Activated T-cell treated with anti-CD3 and anti-CD28 coated beads, Interleukin-2, amount 50 U/mL, for 4 hours (primary cell): ENCODE measurements at regions not wholly inside any gene's neighbourhood (a gene's known extent, or its start where the extent isn't known, plus 50 kb on each side); places are given as distances from the start of the nearest gene placed in this dataset.

ENCODE experiments used
- ATAC-seq, 2 donors: fragments of 200-7000 bp; cut with Tn5 transposase; one replicate each; pipeline ENCODE4 v1.10.0; 2021
- DNase-seq: peaks from one replicate; pipeline ENCODE4 v3.0.0-alpha.2; 2020
- H3K27me3 Mint-ChIP-seq: one replicate; pipeline ENCODE4 v1.8.0; 2021; ENCODE audit warnings: low read depth, mixed read lengths
- H3K36me3 Mint-ChIP-seq: one replicate; pipeline ENCODE4 v1.8.0; 2022; ENCODE audit warnings: mixed read lengths; ENCODE audit not compliant: insufficient read depth
- H3K4me1 Mint-ChIP-seq: one replicate; pipeline ENCODE4 v1.8.0; 2021; ENCODE audit warnings: low read depth, mixed read lengths
- H3K4me3 Mint-ChIP-seq: one replicate; pipeline ENCODE4 v1.8.0; 2021; ENCODE audit warnings: mild to moderate bottlenecking, moderate library complexity, mixed read lengths
- H3K9me3 Mint-ChIP-seq: one replicate; pipeline ENCODE4 v1.8.0; 2021; ENCODE audit warnings: mixed read lengths

DNA sequence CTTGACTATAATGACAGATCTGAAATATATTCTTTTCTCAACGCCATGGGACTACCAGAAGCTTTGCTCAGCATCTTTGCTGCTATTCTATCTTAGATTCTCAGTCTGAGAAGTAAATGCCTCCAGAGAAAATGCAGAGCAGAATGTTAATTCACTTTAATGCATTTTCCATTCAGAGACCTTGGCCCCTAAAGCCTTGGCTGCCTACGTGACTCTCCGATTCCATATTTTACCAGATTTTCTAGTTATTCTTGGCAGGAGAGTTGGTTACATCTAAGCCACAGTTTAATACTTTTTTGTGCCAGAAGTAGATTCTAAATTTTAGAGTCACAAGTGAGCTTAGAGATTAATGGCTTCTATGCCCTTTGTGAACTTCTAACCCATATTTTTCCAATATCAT lies 837.1 kb upstream of the POU3F3 start:
- no peaks in the 10 kb centered on the region for H3K36me3 Mint-ChIP-seq
- no peak overlapping the region for H3K4me3 Mint-ChIP-seq
- H3K4me1 Mint-ChIP-seq: no peaks in the 10 kb centered on the region
- ATAC-seq (no peak), DNase-seq (no peak)
- no peaks in the 10 kb centered on the region for H3K27me3 Mint-ChIP-seq
- H3K9me3 Mint-ChIP-seq: peaks cover 24% of the 10 kb centered on the region

DNA sequence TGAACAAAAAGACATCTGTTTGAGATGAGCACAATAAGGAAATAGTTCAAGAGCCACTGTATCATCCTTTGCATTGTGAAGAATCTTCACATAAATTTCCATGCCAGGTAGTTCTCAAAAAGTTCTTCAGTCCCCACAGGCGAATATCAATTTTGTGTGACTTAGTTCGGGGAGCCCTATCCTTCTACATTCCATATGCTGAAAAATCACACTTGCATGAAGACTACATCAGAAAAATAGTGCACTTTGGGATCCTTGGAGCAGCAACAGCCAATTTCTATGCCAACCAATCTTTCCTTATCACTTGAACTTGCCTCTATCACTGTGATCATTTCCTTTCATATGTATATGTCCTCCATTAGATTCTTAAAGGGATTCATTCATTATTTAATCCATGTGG lies 830.6 kb upstream of the POU3F3 start:
- H3K4me1 Mint-ChIP-seq: no peaks in the 10 kb centered on the region
- DNase-seq: no peak
- peaks cover 13% of the 10 kb centered on the region for H3K9me3 Mint-ChIP-seq
- ATAC-seq: no peak
- no peak overlapping the region for H3K4me3 Mint-ChIP-seq
- H3K36me3 Mint-ChIP-seq: no peaks in the 10 kb centered on the region
- no peaks in the 10 kb centered on the region for H3K27me3 Mint-ChIP-seq

DNA sequence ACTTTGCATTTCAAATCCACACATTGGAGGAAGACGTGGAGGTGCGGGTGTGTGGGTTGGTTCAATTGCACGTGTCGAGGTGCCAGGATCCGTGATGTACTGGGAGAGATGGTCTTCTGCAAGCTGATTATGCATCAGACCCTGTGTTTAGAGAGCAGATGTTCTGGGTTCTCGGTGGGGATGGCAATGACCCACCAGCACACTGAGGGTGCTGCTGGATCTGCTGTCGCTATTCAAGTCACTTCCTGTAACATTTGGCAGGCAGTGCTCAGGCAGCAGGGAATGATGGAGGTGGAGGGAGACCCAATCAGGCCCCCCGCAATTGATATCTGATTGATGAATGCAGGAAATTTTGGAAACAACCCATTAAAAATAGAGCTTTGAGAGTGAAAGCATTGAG lies 830.1 kb upstream of the POU3F3 start:
- Mint-ChIP-seq H3K4me3 (no peak overlapping the region), H3K9me3 (peaks cover 13% of the 10 kb centered on the region), H3K27me3 (no peaks in the 10 kb centered on the region), H3K4me1 (no peaks in the 10 kb centered on the region), H3K36me3 (no peaks in the 10 kb centered on the region)
- ATAC-seq: no peak
- no peak for DNase-seq

DNA sequence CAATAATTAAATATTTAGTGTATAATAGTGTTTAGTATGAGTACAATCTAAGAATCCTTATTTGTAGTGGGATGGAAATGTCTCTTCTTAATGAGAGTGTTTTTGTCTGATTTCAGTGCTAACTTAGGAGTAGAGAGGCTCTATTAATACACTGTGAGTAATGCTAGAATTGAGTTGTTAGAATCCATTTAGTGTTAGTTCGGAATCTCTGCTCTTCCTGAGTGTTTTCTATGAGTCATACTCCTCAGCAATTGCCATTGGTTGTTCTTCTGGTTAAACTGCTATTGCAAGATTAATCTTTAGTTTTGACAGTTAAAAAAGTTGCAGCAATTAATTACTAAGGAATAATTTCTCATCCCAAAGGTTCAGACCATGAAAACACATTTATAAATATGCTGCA lies 828.6 kb upstream of the POU3F3 start:
- Mint-ChIP-seq H3K9me3 (peaks cover 9% of the 10 kb centered on the region), H3K4me1 (no peaks in the 10 kb centered on the region), H3K4me3 (no peak overlapping the region), H3K27me3 (no peaks in the 10 kb centered on the region), H3K36me3 (no peaks in the 10 kb centered on the region)
- ATAC-seq: no peak
- DNase-seq: no peak

DNA sequence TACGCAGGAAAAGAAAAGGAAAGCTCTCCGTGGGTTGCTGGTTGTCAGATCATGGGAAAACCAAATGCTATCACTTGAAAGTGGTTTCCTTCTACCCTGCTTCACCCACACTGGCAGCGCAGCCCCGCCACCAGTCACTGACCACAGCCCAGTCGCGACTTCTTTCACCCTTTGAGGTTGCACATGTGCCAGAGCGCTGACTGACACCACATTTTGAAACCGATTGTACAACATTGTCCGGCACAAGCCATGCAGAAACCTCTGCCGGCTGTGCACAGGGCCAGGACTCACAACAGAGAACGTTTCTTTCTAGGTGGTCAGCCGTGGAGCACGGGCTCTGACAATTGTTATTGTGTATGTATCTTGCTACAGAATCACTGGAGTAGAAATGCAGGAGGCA lies 827.2 kb upstream of the POU3F3 start:
- H3K4me3 Mint-ChIP-seq: no peak overlapping the region
- H3K9me3 Mint-ChIP-seq: peaks cover 9% of the 10 kb centered on the region
- H3K27me3 Mint-ChIP-seq: no peaks in the 10 kb centered on the region
- DNase-seq (no peak), ATAC-seq (no peak)
- no peaks in the 10 kb centered on the region for H3K4me1 Mint-ChIP-seq
- no peaks in the 10 kb centered on the region for H3K36me3 Mint-ChIP-seq

DNA sequence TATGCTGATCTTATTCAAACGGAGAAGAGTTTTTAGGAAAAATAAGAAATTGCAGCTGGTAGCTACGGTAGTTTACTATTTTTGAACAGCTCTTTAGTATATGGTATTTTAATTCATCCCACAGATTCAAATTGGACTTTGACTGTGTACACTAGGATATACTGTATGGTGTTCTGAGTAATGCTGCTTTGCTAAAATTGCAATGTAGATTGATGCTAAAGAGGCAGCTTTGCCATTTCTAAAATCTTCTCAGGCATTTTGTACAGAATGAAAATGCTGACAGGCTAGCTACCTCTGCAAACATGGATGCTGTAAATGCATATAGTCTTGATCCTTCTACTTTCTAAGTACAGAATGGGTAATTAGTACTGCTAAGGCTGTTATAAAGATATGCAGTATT lies 826.6 kb upstream of the POU3F3 start:
- Mint-ChIP-seq H3K9me3 (peaks cover 8% of the 10 kb centered on the region), H3K36me3 (no peaks in the 10 kb centered on the region), H3K27me3 (no peaks in the 10 kb centered on the region), H3K4me1 (no peaks in the 10 kb centered on the region), H3K4me3 (no peak overlapping the region)
- ATAC-seq (no peak), DNase-seq (no peak)

DNA sequence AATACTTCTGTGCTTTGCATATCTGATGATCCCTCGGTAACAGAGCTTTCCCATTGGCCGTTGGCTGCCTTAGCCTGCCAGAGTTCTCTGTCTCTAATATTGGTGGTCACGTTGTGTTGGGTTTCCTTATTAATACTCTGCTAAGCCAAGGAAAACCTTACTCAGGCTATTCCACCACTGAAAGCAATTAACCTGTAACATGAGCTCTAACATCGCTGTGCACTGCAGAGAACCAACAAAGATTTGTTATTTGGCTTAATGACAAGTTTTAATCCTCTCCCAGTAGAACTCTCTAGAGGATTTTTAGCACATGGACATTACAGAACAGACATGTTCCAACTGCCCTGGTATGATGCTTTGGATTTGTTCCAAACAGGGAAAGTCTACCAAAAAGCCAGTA lies 825.9 kb upstream of the POU3F3 start:
- DNase-seq: no peak
- Mint-ChIP-seq H3K27me3 (no peaks in the 10 kb centered on the region), H3K4me1 (no peaks in the 10 kb centered on the region), H3K36me3 (no peaks in the 10 kb centered on the region), H3K4me3 (no peak overlapping the region), H3K9me3 (peaks cover 6% of the 10 kb centered on the region)
- no peak for ATAC-seq

DNA sequence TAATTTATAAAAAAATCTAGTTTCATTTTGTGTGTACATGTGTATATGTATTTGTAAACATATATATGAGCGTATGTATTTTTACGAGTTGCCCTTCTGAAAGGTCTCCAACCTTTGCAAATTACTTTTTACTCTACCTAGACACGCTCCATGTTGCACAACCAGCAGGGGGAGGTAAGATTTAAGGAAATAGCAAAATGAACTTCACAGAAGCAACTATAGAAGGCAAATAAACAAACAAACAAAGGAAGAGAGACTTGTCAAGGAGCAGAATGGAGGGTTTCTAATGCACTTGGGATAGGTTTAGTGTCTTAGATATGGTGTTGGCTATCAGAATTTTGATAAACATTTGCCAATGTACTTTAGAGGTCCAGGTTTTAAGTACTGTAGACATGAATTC lies 820.5 kb upstream of the POU3F3 start:
- ATAC-seq: no peak
- Mint-ChIP-seq H3K9me3 (peaks cover 15% of the 10 kb centered on the region), H3K36me3 (no peaks in the 10 kb centered on the region), H3K4me1 (no peaks in the 10 kb centered on the region), H3K27me3 (no peaks in the 10 kb centered on the region), H3K4me3 (no peak overlapping the region)
- DNase-seq: no peak

DNA sequence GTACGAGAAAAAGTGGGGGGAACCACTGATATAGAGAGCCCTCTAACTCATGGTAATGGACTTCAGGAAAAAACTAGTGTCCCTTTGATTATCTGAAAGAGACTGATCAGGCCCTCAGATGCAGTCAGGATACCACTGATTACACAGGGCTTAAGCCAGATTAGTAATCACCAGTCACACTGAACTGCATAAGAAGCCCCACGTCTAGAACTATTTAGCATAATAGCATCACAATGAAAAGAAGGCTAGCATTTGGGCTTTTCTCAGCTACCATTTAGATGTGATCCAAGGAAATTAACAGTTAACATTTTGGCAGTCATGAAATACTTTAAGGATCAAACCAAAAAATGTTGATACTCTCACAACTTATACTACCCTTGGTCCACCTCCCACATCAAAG lies 813.1 kb upstream of the POU3F3 start:
- no peak for DNase-seq
- H3K9me3 Mint-ChIP-seq: no peaks in the 10 kb centered on the region
- no peak overlapping the region for H3K4me3 Mint-ChIP-seq
- no peaks in the 10 kb centered on the region for H3K36me3 Mint-ChIP-seq
- ATAC-seq: no peak
- no peaks in the 10 kb centered on the region for H3K4me1 Mint-ChIP-seq
- H3K27me3 Mint-ChIP-seq: no peaks in the 10 kb centered on the region

DNA sequence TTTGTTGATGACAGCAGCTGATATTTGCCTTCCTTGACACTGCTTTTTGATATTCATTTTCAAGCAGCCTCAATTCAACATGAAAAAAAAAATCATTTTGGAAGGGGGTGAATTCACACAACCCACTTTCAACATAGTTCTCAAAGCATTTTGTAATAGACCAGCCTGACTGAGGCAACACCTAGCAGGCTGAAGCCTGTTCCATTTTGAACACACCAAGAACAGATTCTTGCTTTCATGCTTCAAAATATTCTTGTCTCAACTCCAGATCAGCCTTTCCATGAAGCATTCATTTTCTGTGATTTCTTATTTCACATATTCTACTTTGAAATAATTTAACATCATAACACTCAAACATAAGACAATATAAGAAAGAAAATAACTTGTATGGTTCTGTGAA lies 812.6 kb upstream of the POU3F3 start:
- H3K9me3 Mint-ChIP-seq: no peaks in the 10 kb centered on the region
- no peak for DNase-seq
- no peaks in the 10 kb centered on the region for H3K36me3 Mint-ChIP-seq

DNA sequence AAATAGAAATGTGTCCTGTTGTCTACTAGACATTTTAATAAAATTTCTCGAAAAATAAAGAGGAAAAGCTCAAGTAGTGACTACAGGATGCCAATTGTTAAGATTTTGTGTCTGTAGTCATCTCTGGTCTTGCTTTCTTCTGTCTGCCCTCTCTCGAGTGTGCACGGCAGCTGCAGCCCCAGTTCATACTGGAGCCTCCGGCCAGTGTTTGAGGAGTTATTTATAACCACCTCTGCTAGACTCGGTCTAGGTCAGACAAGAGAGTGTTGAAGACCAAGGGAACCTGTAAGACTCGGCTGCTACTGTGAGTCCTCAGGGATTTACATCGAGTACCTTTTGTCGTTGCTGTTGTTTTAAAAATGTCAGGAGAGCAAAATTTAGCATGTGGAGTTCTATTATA lies 810.1 kb upstream of the POU3F3 start:
- ATAC-seq: no peak
- DNase-seq: no peak
- no peaks in the 10 kb centered on the region for H3K27me3 Mint-ChIP-seq
- peaks cover 4% of the 10 kb centered on the region for H3K9me3 Mint-ChIP-seq
- no peak overlapping the region for H3K4me3 Mint-ChIP-seq
- H3K4me1 Mint-ChIP-seq: no peaks in the 10 kb centered on the region
- H3K36me3 Mint-ChIP-seq: no peaks in the 10 kb centered on the region

More for the DNA sequence above, 812.6 kb upstream of the POU3F3 start:
- ATAC-seq: no peak
- no peaks in the 10 kb centered on the region for H3K4me1 Mint-ChIP-seq
- H3K4me3 Mint-ChIP-seq: no peak overlapping the region
- H3K27me3 Mint-ChIP-seq: no peaks in the 10 kb centered on the region

DNA sequence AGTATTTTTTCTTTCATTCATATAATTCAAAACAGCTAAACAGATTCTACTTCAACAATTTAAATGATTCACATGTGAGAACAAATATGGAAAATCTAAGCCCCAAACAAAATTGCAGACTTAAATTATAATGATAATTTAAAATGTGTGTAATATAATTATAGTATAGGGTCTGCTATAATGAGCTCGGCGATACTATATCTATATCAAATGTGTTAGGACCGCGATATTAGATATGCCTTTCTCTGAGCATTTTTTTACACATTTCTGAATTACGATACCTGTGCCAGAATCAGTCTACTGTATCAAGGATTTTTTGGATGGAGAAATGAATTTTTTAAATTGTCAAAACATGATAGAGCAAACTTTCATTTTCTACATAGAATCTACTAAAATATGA lies 808.8 kb upstream of the POU3F3 start:
- DNase-seq: no peak
- no peaks in the 10 kb centered on the region for H3K4me1 Mint-ChIP-seq
- H3K9me3 Mint-ChIP-seq: peaks cover 15% of the 10 kb centered on the region
- H3K4me3 Mint-ChIP-seq: no peak overlapping the region
- ATAC-seq: no peak
- no peaks in the 10 kb centered on the region for H3K36me3 Mint-ChIP-seq
- no peaks in the 10 kb centered on the region for H3K27me3 Mint-ChIP-seq

DNA sequence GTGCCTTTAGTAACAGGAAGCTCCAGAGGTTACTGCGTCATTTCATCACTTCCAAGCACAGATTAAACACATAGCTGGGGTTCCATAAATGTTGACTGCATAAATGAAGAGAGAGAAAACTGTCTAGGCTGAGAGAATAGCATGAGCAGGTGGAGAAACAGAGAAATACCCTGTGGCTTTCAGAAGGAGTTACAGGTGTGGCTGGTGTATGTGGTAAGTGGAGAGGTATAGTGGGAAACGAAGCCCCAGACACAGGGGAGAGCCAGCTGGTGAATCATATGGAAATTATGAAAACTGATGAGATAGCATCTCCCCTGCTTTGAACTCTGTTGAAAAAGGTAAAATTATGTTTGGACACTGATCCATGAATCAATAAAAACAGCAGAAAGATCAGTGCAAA lies 807.4 kb upstream of the POU3F3 start:
- Mint-ChIP-seq H3K4me3 (no peak overlapping the region), H3K27me3 (no peaks in the 10 kb centered on the region), H3K36me3 (no peaks in the 10 kb centered on the region), H3K9me3 (peaks cover 17% of the 10 kb centered on the region), H3K4me1 (no peaks in the 10 kb centered on the region)
- DNase-seq: no peak
- ATAC-seq: no peak

DNA sequence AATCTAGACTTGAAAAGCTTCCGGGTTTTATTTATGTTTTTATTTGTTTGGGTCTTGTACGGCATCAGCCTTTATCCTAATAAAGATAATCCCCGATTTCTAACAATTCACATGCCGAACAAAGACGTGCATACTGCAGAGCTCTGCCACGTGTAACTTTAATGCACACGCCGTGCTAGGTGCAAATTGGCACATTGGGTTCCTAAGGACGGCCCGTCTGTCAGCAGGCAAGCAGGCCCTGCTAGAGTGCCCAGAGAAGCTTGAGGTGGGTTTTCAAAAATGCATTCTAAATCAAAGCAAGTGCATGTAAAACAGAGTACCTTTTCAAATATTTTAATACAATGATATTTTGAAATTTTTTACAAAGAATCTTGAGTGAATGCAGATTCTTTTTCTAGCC lies 806.4 kb upstream of the POU3F3 start:
- Mint-ChIP-seq H3K27me3 (no peaks in the 10 kb centered on the region), H3K4me1 (no peaks in the 10 kb centered on the region), H3K4me3 (no peak overlapping the region), H3K36me3 (no peaks in the 10 kb centered on the region), H3K9me3 (peaks cover 17% of the 10 kb centered on the region)
- ATAC-seq (no peak), DNase-seq (no peak)

DNA sequence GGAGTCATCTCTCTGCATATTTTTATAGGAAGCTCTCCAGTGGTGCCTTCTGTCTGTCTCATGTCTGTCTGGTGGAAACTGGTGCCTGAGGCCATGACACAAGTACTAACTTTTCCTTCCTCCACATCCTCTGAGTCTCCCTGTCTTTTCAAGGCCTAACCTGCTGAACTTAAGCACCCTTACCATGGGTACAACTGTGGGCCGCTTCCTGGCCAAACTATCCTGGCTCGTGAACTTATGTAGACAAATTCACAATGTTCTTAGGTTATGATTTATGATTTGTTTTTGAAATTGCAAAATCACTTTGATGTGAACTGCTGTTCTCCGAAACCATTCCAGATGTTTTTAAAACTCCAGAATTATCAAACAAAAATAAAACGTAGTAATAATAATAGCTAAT lies 804.5 kb upstream of the POU3F3 start:
- Mint-ChIP-seq H3K4me3 (no peak overlapping the region), H3K27me3 (no peaks in the 10 kb centered on the region), H3K4me1 (no peaks in the 10 kb centered on the region), H3K36me3 (no peaks in the 10 kb centered on the region), H3K9me3 (peaks cover 20% of the 10 kb centered on the region)
- ATAC-seq (no peak), DNase-seq (no peak)

DNA sequence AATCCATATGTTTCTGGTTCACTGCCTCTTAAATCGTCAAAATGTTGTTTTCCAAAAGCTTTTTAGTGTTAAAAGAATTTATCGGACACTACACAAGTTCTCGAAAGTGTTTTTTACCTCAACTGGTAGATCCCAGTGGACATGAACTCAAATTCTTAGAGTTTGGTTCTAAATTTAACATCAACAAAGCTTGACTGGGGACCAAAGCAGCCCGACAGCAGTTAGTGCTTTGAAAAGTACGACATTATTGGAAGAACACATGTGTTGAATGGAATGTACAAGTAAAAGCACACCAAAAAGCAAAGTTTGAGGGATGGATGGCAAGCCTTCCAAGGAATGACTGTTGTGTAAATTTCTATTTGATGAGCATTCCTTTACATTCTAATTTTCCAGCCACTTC lies 803.9 kb upstream of the POU3F3 start:
- H3K27me3 Mint-ChIP-seq: no peaks in the 10 kb centered on the region
- ATAC-seq (no peak), DNase-seq (no peak)
- peaks cover 21% of the 10 kb centered on the region for H3K9me3 Mint-ChIP-seq
- H3K36me3 Mint-ChIP-seq: no peaks in the 10 kb centered on the region
- no peak overlapping the region for H3K4me3 Mint-ChIP-seq
- H3K4me1 Mint-ChIP-seq: no peaks in the 10 kb centered on the region
